ENCODE measurements at regions not wholly inside any gene's neighbourhood (a gene's known extent, or its start where the extent isn't known, plus 50 kb on each side); places are given as distances from the start of the nearest gene placed in this dataset.

DNA sequence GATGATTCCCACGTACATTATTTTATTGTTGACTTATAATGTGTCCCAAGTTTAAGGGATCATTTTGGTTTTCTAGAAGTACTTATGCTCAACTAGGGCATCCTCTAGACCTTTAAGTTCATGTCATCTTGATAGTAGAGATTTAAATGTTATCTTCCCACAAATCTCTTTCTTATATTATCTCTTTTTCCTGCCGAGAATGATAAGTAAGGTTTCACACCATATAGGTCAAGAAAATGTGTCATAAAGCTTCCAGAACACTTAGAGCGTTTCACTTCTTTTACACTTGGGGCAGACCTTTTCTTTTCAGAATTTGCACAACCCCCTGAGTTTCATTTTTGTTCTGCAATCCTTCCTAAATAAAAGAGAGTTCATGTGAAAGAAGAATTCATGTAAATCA, 142.0 kb upstream of the CBLB start:
- intact Hi-C loops (cut with DNase I) = no loop called here
- no peak for DNase-seq
- ATAC-seq = no peak

DNA sequence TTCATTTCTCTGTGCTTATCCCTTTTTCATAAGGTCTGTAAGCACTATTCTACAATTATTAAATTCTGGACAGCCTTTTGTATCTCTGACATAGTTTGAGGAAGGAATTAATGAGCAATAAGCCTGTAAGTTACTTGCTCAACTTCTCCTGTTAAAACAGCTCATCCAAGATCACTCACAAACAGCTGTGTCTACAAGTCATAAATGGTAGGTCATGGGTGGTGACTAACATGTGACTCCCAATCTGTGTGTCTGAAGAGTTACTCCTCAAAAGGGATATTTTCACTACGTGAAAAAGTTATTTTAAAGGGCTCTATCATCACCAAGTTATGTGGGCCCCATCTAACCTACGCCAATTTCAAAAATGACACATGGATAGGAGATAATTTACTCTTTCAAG, 145.2 kb upstream of the CBLB start:
- peak in 1 of 2 donors; percentile 88 for ATAC-seq
- no peak for DNase-seq
- intact Hi-C loops (cut with DNase I) = no loop called here

DNA sequence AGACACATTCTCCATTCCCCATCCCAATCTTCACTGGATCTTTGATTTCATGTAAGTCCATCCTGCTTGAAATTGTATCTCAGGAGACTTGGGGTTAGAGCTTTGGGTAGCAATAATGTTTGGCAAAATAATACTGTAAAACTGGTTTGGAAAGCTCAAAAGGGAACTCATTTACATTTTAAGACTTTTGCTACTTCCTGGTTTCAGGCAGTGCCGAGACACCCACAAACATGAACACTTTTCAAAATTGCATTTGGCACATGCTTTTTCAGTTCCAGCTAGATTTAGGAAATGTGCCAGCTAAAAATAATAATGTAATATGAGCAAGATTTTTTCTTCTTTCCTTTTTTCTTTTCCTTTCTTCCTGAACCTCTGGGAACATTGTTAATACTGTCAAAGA, 145.7 kb upstream of the CBLB start:
- intact Hi-C loops (cut with DNase I) = no loop called here
- ATAC-seq = no peak
- DNase-seq = no peak

DNA sequence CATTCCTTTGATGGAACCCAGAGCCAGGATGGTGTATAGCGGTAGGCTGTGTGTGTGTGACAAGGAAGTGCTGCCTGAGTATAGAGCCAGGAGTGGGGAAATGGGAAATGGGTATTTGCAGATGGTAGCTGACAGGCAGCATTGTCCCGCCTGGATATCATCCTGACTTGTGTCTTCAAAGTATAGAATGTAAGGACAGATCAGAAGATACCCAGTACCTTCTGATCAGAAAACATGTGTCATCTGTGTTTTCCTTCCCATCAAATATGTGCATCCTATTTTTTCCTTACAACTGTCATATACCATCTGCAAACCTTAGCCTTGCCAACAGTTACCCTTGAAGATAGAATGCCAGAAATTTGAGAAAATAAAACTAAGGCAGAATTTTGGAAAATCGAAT, 146.2 kb upstream of the CBLB start:
- ATAC-seq = no peak
- no peak for DNase-seq
- intact Hi-C loops (cut with DNase I) = no loop called here

DNA sequence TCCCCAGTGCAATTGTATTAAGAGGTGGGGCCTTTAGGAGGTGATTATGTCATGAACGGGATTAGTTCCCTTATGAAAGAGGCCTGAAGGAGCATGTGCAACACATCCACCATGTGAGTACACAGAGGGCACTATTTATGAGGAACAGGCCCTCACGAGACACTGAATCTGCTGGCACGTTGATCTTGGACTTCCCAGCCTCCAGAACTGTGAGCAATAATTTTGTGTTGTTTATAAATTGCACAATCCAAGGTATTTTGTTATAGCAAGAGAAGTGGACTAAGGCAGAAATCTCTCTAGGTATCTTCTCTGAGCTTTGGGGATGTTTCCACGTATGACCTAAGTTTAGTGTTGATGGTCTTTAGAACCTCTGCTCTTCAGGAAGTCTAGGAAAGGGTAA, 149.3 kb upstream of the CBLB start:
- ATAC-seq (no peak), DNase-seq (no peak)
- intact Hi-C loops (cut with DNase I) = no loop called here

DNA sequence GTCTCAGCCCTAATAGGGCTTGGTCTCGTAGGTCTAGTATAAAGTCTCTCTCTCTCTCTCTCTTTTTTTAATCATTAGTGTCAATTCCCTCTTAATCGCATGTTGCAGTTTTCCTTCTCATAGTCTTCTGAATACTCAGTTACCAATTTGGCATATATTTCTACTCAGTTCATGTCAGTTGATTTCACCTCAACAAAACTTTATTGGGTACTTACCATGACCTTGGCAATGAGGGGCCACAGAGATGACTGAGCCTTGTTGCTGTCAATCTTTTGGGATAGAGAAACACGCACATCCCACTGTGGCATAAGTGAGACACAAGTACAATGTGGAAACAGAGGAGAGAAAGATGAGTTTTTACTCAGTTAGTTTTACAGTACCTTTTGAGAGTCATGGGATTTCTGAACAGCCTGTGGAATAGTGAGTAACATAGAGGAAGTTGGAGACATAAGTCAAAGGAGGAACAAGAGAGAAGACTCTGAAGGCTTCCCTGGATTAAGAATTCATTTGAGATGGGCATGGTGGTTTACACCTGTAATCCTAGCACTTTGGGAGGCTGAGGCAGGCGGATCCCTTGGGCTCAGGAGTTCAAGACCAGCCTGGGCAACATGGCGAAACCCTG, 150.2 kb upstream of the CBLB start:
- ATAC-seq (no peak), DNase-seq (no peak)
- intact Hi-C loops (cut with DNase I) = no loop called here

DNA sequence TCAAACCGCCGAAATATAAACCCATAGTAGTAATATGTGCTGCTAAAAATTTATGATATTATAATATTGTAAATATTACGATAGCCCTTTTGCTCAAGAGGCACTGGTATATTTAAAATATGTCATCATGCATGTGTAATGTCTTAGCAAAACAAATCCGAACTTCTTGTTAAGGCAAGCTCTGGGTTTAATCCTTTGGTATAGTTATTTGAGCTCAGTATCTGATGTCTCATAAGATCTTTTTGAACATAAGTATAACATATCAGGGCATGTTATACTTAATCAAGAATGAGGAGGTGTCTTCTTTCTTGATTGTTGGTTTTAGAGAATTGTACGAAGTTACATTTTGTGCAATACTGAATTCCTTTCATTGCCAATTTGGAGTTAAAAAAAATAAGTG, 154.1 kb upstream of the CBLB start:
- no peak for DNase-seq
- no peak for ATAC-seq
- intact Hi-C loops (cut with DNase I) = no loop called here

DNA sequence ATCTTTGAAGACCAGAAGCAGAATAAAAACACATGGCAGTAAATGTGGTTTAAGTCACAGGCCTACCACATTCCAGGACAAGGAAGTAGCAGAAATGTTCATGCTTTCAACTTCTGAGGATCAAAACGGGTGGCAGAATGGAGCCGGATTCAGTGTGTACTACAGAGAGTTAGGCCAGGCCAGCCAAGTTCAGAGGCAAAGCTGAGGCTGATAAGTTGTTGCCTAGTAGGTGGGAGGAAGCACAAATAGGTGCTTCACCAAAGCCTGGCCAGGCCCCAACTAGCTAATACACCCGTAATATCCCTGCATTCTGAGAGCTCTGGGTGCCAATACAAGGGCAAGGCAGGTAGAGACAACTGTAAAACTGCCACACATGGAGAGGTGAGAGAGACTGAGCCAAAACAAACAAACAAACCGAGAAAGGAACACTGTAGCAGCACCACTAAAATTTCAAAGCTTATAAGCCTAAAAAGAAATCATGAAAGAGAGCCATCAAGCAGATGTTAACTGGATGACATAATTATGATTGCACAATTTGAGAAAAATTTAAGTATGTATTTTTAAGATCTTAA, 156.4 kb upstream of the CBLB start:
- intact Hi-C loops (cut with DNase I) = no loop called here
- ATAC-seq (peak; percentile 27 to 84), DNase-seq (peak; percentile 29)

DNA sequence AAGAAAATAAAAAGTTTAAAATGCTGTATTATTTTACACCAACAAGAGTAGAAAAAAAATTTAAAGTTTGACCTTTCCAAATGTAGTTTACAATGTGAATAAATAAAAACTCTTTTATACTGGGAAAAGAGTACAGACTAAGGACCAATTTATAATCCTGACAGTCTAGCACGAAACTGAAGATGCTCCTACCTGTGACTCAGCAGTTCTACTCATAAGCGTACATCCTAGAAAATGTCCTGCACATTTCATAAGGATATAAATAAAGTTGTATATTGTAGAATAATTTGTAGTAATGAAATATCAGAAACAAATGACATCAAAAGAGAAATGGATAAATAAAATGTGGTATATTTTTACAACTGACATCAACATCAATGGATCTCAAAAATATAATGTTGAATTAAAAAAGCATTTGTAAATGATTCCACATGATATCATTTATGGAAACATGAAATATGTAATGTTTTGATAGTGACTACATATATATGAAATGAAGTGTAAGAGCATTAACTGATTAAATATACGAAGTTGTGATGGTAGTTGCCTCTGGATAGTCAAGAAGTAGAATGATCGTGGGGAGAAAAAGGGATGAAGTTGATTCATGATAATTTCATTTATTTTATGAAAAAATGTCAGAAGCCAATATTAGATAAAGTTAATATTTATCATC, 161.3 kb upstream of the CBLB start:
- DNase-seq = no peak
- ATAC-seq = no peak
- intact Hi-C loops (cut with DNase I) = no loop called here

DNA sequence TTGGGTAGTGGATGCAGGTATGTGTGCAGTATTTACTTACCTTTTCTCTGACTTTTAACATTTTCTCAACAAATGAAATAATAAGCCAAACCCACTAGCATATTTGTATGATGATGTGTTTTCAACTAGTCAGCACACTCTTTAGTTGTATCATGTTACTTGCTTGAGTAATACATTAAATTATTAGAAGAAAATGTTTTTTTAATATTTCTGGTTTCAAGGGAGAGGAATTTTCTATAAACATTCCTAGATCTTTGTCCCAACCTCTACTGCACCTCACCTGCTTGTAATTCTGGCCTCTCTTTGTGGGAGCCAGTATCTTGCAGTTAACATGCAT, 161.8 kb upstream of the CBLB start:
- no peak for DNase-seq
- intact Hi-C loops (cut with DNase I) = no loop called here
- peak in 1 of 2 donors; percentile 25 for ATAC-seq

DNA sequence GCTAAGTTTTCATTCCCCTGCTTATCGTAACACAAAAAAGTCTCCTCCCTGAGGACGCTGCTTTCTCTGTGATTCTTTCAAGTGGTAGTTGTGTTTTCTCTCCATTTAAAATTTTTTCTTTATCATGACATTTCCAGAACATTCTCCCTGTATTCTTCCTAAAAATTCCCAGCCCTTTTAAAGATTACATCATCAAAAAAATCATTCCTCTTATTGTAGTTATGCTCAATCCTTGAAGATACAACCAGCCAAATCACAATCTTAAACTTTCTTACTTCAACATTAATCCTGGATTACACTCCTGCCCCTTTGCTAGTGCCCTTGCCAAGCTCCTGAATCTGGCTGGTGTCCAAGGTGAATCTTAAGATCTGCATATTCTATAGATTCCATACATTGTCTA, 163.7 kb upstream of the CBLB start:
- intact Hi-C loops (cut with DNase I) = no loop called here
- no peak for DNase-seq
- ATAC-seq = no peak

DNA sequence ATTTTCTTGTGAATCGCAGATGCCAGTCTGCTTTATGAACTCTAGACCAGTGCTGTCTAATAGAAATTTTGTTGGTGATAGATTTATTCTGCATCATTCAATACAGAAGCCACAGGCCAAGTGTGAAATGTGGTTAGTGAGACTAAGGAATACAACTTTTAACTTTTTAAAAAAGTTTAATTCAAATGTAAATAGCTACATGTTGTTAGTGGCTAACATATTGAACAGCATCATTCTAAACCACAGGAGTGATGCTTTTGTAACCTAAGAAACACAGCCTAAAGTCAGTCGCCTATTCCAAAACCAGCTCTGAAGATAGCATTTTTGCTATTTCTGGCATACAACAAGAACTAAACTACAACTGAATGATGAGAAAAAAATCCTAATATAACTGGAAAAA, 164.8 kb upstream of the CBLB start:
- no peak for ATAC-seq
- no peak for DNase-seq

DNA sequence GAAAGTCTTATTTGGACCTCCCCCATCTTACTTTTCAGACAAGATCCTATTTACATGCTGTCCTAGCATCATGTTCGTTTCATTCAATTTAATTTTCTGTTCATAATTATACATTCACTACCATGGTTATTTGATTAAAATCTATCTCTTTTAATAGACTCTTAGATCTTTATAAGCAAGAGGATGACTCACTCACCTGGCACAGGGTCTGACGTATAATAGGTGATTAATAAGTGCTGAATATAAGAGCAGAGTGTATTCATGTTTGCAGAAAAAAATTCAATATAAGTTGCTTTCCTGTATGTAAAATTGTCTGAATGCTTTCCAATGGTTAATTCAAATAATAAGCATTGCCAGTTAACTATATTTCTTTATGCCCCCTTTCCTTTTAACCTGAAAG, 165.5 kb upstream of the CBLB start:
- no peak for DNase-seq

More for the DNA sequence above, 164.8 kb upstream of the CBLB start:
- intact Hi-C loops (cut with DNase I) = no loop called here

DNA sequence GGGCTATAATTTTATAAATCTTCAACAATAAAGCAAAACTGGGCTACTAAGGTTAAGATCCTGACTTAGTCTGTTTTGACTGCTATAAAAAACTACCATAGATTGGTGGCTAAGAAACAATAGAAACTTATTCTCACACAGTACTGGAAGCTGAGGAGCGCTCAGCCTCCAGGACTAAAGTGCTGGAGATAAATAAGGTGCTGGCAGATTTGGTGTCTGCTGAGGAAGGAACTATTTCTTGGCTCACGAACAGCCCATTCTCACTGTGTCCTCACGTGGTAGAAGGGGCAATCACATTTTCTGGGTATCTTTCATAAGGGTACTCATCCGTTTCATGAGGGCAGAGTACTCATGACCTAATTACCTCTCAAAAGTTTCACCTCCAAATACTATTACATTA, 166.8 kb upstream of the CBLB start:
- intact Hi-C loops (cut with DNase I) = no loop called here
- ATAC-seq (peak; percentile 12 to 38), DNase-seq (no peak)

More for the DNA sequence above, 165.5 kb upstream of the CBLB start:
- intact Hi-C loops (cut with DNase I) = no loop called here
- no peak for ATAC-seq

DNA sequence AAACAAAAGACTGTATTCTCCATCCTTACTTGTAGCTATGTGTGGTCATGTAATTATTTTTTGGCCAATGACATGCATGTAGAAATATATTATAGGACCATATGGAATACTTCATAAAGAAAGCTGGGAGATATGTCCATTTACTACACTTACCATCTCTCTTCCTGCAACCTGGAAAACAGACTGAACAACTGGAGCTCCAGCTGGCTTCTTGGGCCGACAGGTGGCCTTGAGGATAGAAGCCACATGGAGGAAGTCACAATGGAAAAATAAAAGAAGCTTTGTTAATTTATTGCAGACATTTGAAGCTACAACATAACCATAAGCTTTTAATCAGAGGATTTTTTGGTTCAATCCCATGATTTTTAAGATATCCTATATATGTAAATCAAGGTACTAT, 167.9 kb upstream of the CBLB start:
- ATAC-seq = no peak
- no peak for DNase-seq
- intact Hi-C loops (cut with DNase I) = no loop called here

DNA sequence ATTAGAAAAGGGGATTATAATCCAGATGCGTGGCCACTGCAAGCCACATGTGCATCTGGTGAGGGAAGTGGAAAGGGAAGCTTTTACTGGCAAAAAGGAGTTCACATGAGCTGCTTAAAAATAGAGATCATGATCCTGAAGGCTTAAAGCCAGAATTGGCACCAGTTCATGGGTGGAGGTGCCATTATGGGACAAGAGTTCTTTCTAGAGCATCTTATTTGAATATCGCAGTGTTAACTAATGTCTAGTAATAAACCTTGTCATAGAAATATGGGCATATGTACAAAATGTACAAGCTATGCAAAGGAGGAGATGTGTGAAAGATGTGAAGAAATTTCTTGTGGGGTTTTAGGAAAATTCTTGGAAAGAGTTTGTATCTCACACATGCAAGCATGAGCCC, 178.4 kb upstream of the CBLB start:
- DNase-seq (no peak), ATAC-seq (no peak)
- intact Hi-C loops (cut with DNase I) = no loop called here

DNA sequence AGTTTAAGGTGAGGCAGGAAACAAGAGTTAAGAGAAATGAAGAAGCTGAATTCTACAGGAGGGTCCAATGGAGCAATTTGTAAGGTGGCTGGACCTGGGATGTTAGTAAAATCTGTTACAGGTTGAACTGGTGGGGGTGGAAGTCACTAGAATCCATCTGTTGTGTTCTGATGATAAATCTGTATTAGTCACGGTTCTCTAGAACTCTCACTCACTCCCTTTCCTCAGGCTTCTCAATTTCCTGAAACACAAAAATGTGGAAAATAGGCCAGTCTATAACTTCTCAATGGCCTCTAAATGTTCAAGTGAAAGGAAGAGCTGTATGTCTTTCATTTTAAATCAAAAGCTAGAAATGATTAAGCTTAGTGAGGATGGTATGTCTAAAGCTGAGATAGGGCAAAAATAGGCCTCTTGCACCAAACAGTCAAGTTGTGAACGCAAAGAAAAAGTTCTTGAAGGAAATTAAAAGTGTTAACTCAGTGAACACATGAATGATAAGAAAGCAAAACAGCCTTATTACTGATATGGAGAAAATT, 180.2 kb upstream of the CBLB start:
- intact Hi-C loops (cut with DNase I) = no loop called here
- DNase-seq (no peak), ATAC-seq (no peak)

DNA sequence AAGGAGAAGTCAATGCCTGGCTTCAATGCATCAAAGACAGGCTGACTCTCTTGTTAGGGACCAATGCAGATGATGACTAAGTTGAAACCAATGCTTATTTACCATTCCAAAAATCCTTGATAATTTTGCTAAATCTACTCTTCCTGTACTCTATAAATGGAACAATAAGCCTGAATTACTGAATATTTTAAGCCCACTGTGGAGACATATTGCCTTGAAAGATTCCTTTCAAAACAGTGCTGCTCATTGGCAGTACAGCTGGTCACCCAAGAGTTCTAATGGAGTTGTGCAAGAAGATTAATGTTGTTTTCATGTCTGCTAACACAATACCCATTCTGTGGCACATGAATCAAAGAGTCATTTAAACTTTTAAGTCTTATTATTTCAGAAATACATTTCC, 181.0 kb upstream of the CBLB start:
- intact Hi-C loops (cut with DNase I) = no loop called here
- ATAC-seq = no peak

DNA sequence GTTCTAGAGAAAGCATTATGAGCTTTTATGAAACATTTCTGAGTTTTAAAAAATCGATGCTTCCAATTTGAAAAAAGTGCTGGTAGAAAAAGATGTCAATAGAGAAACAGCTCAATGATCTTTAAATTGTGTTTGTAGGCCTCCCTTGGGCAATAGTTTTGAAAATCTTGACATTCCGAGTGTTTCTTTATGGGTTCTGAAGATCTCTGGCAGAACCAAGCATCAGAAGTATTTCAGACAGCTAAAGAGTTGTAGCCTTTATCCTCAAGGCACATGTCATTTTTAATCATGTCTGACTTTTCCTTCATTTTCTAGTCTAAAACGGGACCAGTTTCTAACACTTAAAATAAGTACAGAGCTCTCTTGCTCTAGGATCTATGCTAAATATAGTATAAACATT, 188.1 kb upstream of the CBLB start:
- intact Hi-C loops (cut with DNase I) = no loop called here
- ATAC-seq = no peak
- no peak for DNase-seq

More for the DNA sequence above, 181.0 kb upstream of the CBLB start:
- DNase-seq = no peak

DNA sequence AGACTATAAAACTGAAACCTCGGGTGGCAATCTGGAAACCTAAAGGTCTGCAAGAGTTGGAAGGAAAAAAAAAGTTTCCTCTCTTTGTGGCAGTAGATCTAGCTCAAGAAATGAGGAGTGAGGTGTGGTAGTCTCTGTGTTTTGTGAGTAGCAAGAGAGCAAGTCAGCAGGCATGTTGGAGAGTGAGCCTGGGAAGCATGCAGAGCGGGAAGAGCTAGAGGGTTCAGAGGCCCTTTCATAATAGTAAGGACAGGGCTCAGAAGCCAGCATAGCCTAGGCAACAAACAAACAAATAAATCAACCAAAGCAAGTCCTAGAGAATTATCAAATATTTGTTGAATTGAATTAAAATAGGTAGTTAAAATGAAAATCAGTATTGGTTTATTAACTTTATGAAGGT, 189.7 kb upstream of the CBLB start:
- ATAC-seq = peak; percentile 53 to 57
- intact Hi-C loops (cut with DNase I) = no loop called here
- DNase-seq = no peak

DNA sequence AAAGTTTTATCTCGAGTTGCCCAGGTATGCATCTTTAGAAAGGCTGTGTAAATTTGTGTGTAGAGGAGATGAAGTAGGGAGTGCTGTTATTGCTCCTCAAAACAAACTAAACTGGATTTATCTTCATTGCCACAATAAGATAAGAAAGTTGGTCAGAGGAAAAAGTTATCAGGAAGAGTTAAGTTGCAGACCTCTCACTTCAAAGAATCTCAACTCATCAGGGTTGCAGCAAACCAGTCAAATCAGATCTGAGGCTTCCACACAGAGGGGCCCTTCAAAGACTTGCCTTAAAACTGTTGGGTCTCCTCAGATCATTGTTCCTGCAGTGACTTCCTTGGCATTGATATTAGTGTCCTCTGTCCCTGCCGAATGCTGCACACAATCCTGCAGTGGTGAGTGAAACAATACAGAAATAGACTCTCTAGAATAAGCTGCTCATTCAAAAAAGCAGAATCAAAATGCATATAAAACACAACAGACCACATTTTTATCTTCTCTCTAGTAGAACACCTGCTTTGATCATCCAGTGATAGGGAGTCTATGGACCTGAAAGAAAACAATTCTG, 191.2 kb upstream of the CBLB start:
- no peak for DNase-seq
- intact Hi-C loops (cut with DNase I) = no loop called here
- peak in 1 of 2 donors; percentile 53 for ATAC-seq

Data from left cardiac atrium (tissue), 4 donors.